Mesodermal cell (in vitro differentiated cells): ENCODE measurements at regions not wholly inside any gene's neighbourhood (a gene's known extent, or its start where the extent isn't known, plus 50 kb on each side); places are given as distances from the start of the nearest gene placed in this dataset.

Source experiments
- H3K27ac ChIP-seq: 2 replicates; pipeline ENCODE4 v1.7.0; 2013; ENCODE audit warnings: mild to moderate bottlenecking, low read depth, low read length, moderate library complexity; ENCODE audit not compliant: severe bottlenecking
- H3K36me3 ChIP-seq: 2 replicates; pipeline ENCODE4 v1.7.1; 2013; ENCODE audit warnings: mild to moderate bottlenecking, low read length, moderate library complexity; ENCODE audit not compliant: control insufficient read depth, insufficient read depth
- H3K4me1 ChIP-seq: one replicate; pipeline ENCODE4 v1.7.1; 2013; ENCODE audit warnings: mild to moderate bottlenecking, low read length; ENCODE audit not compliant: insufficient read depth, control insufficient read depth, poor library complexity, severe bottlenecking
- H3K4me3 ChIP-seq: 2 replicates; pipeline ENCODE4 v1.7.0; 2013; ENCODE audit warnings: low read length, control low read depth, mild to moderate bottlenecking; ENCODE audit not compliant: insufficient read depth, poor library complexity, severe bottlenecking; ENCODE audit errors: extremely low read depth
- H3K9me3 ChIP-seq: 2 replicates; pipeline ENCODE4 v1.7.1; 2013; ENCODE audit warnings: mild to moderate bottlenecking, low read length, moderate library complexity; ENCODE audit not compliant: control insufficient read depth
- WGBS, 2 experiments: methylation state at CpG; one replicate each; pipeline ENCODE4 v1.1.5; 2013; ENCODE audit warnings: missing lambda C conversion rate in 2 of 2; ENCODE audit not compliant: insufficient coverage in 2 of 2; 5-methylcytosine and 5-hydroxymethylcytosine counted together

GRCh38 chr6:90356012-90356421, 59.4 kb upstream of the BACH2 start:
- H3K4me1 ChIP-seq = no peaks in the 10 kb centered on the region
- H3K4me3 ChIP-seq = no peak overlapping the region
- H3K27ac ChIP-seq = no peak overlapping the region
- no peaks in the 10 kb centered on the region for H3K9me3 ChIP-seq
- no peaks in the 10 kb centered on the region for H3K36me3 ChIP-seq
- WGBS, 2 experiments = 87 to 89% methylated on average over 8 to 9 of the region's 12 CpGs

GRCh38 chr6:90354961-90355360, 58.3 kb upstream of the BACH2 start:
- Histone ChIP-seq H3K4me1 (no peaks in the 10 kb centered on the region), H3K36me3 (no peaks in the 10 kb centered on the region), H3K9me3 (no peaks in the 10 kb centered on the region), H3K4me3 (no peak overlapping the region), H3K27ac (no peak overlapping the region)

- Histone ChIP-seq H3K36me3 (no peaks in the 10 kb centered on the region), H3K4me1 (no peaks in the 10 kb centered on the region), H3K27ac (no peak overlapping the region), H3K4me3 (no peak overlapping the region), H3K9me3 (no peaks in the 10 kb centered on the region)
- WGBS, 2 experiments = 62 to 77% methylated on average over 2 to 3 of the region's 4 CpGs
Observed at GRCh38 chr6:90351696-90352095, 55.1 kb upstream of the BACH2 start.

GRCh38 chr6:90350689-90351554, 54.3 kb upstream of the BACH2 start:
- H3K36me3 ChIP-seq = no peaks in the 10 kb centered on the region
- no peak overlapping the region for H3K4me3 ChIP-seq
- H3K4me1 ChIP-seq = no peaks in the 10 kb centered on the region
- H3K27ac ChIP-seq = no peak overlapping the region
- H3K9me3 ChIP-seq = no peaks in the 10 kb centered on the region
- WGBS, 2 experiments = 44 to 49% methylated on average over 4 to 5 of the region's 8 CpGs

- Histone ChIP-seq H3K27ac (no peak overlapping the region), H3K4me3 (no peak overlapping the region), H3K36me3 (no peaks in the 10 kb centered on the region), H3K4me1 (no peaks in the 10 kb centered on the region), H3K9me3 (no peaks in the 10 kb centered on the region)
- WGBS, 2 experiments = 93 to 97% methylated on average over 2 of the region's 2 CpGs
Observed at GRCh38 chr6:90347411-90347851, 50.8 kb upstream of the BACH2 start.

- WGBS, 2 experiments = 81 to 98% methylated on average over 4 to 5 of the region's 6 CpGs
- Histone ChIP-seq H3K27ac (no peak overlapping the region), H3K4me3 (no peak overlapping the region), H3K36me3 (no peaks in the 10 kb centered on the region), H3K4me1 (no peaks in the 10 kb centered on the region), H3K9me3 (no peaks in the 10 kb centered on the region)
Observed at GRCh38 chr6:90346729-90347128, 50.1 kb upstream of the BACH2 start.
